H9 (cell line): ENCODE measurements at regions not wholly inside any gene's neighbourhood (a gene's known extent, or its start where the extent isn't known, plus 50 kb on each side); places are given as distances from the start of the nearest gene placed in this dataset.
A peak's percentile ranks its signal among the peaks of the same experiment; 100 is the strongest.

Experiments
- DNase-seq: peaks from one replicate; pipeline ENCODE4 v3.0.0-alpha.2; 2017
- H2AFZ ChIP-seq: one replicate; pipeline ENCODE4 v1.6.1; 2013; ENCODE audit warnings: mild to moderate bottlenecking, low read length, control low read depth, moderate library complexity
- H2AK5ac ChIP-seq: 2 replicates; pipeline ENCODE4 v1.6.1; 2013; ENCODE audit warnings: low read length, control low read depth, mixed read lengths; ENCODE audit not compliant: insufficient read length
- H2BK120ac ChIP-seq: one replicate; pipeline ENCODE4 v1.6.1; 2013; ENCODE audit warnings: low read depth, mild to moderate bottlenecking, low read length, control low read depth, inconsistent platforms; ENCODE audit not compliant: poor library complexity, severe bottlenecking
- H2BK12ac ChIP-seq: 2 replicates; pipeline ENCODE4 v1.6.1; 2013; ENCODE audit warnings: low read length, control low read depth, mixed read lengths, low read depth; ENCODE audit not compliant: insufficient read length
- H2BK15ac ChIP-seq: 2 replicates; pipeline ENCODE4 v1.6.1; 2013; ENCODE audit warnings: low read depth, low read length, control low read depth
- H2BK20ac ChIP-seq: one replicate; pipeline ENCODE4 v1.6.1; 2013; ENCODE audit warnings: low read depth, mild to moderate bottlenecking, low read length, control low read depth, inconsistent platforms; ENCODE audit not compliant: poor library complexity, severe bottlenecking
- H2BK5ac ChIP-seq: 2 replicates; pipeline ENCODE4 v1.6.1; 2013; ENCODE audit warnings: low read length, control low read depth, mixed read lengths; ENCODE audit not compliant: insufficient read length
- H3K14ac ChIP-seq: 2 replicates; pipeline ENCODE4 v1.6.1; 2013; ENCODE audit warnings: low read length, control low read depth; ENCODE audit not compliant: insufficient read depth
- H3K18ac ChIP-seq: 2 replicates; pipeline ENCODE4 v1.6.1; 2013; ENCODE audit warnings: low read depth, mild to moderate bottlenecking, mixed read lengths, low read length, control low read depth; ENCODE audit not compliant: insufficient read length
- H3K23ac ChIP-seq: 2 replicates; pipeline ENCODE4 v1.6.1; 2013; ENCODE audit warnings: low read length, control low read depth, mixed read lengths, low read depth; ENCODE audit not compliant: insufficient read length
- H3K23me2 ChIP-seq: 2 replicates; pipeline ENCODE4 v1.6.1; 2013; ENCODE audit warnings: low read depth, mild to moderate bottlenecking, mixed read lengths, low read length, control low read depth; ENCODE audit not compliant: insufficient read length, poor library complexity, severe bottlenecking
- H3K27ac ChIP-seq: 2 replicates; pipeline ENCODE4 v1.5.1; 2013; ENCODE audit warnings: low read length, control low read depth, mixed read lengths, low read depth; ENCODE audit not compliant: insufficient read length
- H3K27me3 ChIP-seq: 2 replicates; pipeline ENCODE4 v1.6.1; 2013; ENCODE audit warnings: low read length, control low read depth, inconsistent platforms; ENCODE audit not compliant: insufficient read depth
- H3K4ac ChIP-seq: 2 replicates; pipeline ENCODE4 v1.6.1; 2013; ENCODE audit warnings: low read depth, mild to moderate bottlenecking, control low read depth, inconsistent platforms, low read length, moderate library complexity
- H3K4me1 ChIP-seq: 2 replicates; pipeline ENCODE4 v1.6.1; 2013; ENCODE audit warnings: low read length, control low read depth, inconsistent platforms; ENCODE audit not compliant: insufficient read depth
- H3K4me2 ChIP-seq: 2 replicates; pipeline ENCODE4 v1.6.1; 2013; ENCODE audit warnings: low read length, control low read depth, mixed read lengths; ENCODE audit not compliant: insufficient read length, insufficient read depth
- H3K56ac ChIP-seq: 2 replicates; pipeline ENCODE4 v1.6.1; 2013; ENCODE audit warnings: low read depth, mild to moderate bottlenecking, mixed read lengths, low read length, control low read depth; ENCODE audit not compliant: insufficient read length
- H3K79me1 ChIP-seq: 2 replicates; pipeline ENCODE4 v1.6.1; 2013; ENCODE audit warnings: low read depth, mild to moderate bottlenecking, moderate library complexity, low read length, control low read depth, inconsistent platforms; ENCODE audit not compliant: insufficient read depth, poor library complexity, severe bottlenecking
- H3K79me2 ChIP-seq: 2 replicates; pipeline ENCODE4 v1.6.1; 2013; ENCODE audit warnings: low read length, control low read depth, inconsistent platforms; ENCODE audit not compliant: insufficient read depth
- H3K9ac ChIP-seq: 2 replicates; pipeline ENCODE4 v1.6.1; 2013; ENCODE audit warnings: low read length, control low read depth, mixed read lengths; ENCODE audit not compliant: insufficient read length; ENCODE audit errors: extremely low read depth
- H3K9me3 ChIP-seq: one replicate; pipeline ENCODE4 v1.6.1; 2013; ENCODE audit warnings: low read depth, low read length, inconsistent platforms; ENCODE audit not compliant: control insufficient read depth
- H3T11ph ChIP-seq: one replicate; pipeline ENCODE4 v1.6.1; 2013; ENCODE audit warnings: mild to moderate bottlenecking, low read length, control low read depth, inconsistent platforms
- H4K20me1 ChIP-seq: one replicate; pipeline ENCODE4 v1.6.1; 2013; ENCODE audit not compliant: control insufficient read depth, insufficient read length, insufficient read depth
- H4K5ac ChIP-seq: 2 replicates; pipeline ENCODE4 v1.6.1; 2013; ENCODE audit warnings: low read depth, mild to moderate bottlenecking, mixed read lengths, low read length, control low read depth; ENCODE audit not compliant: insufficient read length
- H4K8ac ChIP-seq: replicated peaks from 2 replicates; pipeline ENCODE4 v1.6.1; 2013; ENCODE audit warnings: low read length, control low read depth, mixed read lengths, low read depth; ENCODE audit not compliant: insufficient read length
- H4K91ac ChIP-seq: 2 replicates; pipeline ENCODE4 v1.6.1; 2013; ENCODE audit warnings: low read depth, mild to moderate bottlenecking, moderate library complexity, mixed read lengths, low read length, control low read depth; ENCODE audit not compliant: insufficient read length
- H3K27ac Mint-ChIP-seq, 3 experiments: 2 replicates in 2 of 3; 3 replicates in 1 of 3; pipeline ENCODE4 v1.8.0; 2020 to 2021; ENCODE audit warnings: mixed read lengths in 3 of 3, mild to moderate bottlenecking in 1 of 3, moderate library complexity in 1 of 3
- H3K27me3 Mint-ChIP-seq: 2 replicates; pipeline ENCODE4 v1.8.0; 2021; ENCODE audit warnings: low read depth, mild to moderate bottlenecking, moderate library complexity, mixed read lengths
- H3K36me3 Mint-ChIP-seq, 3 experiments: 2 replicates in 2 of 3; 3 replicates in 1 of 3; pipeline ENCODE4 v1.8.0; 2020 to 2021; ENCODE audit warnings: low read depth in 3 of 3, mixed read lengths in 3 of 3; ENCODE audit not compliant: insufficient read depth in 1 of 3
- H3K4me1 Mint-ChIP-seq, 2 experiments: 2 replicates each; pipeline ENCODE4 v1.8.0; 2020; ENCODE audit warnings: mixed read lengths in 2 of 2
- H3K4me3 Mint-ChIP-seq, 2 experiments: 2 replicates in 1 of 2; 3 replicates in 1 of 2; pipeline ENCODE4 v1.8.0; 2020 to 2021; ENCODE audit warnings: mild to moderate bottlenecking in 2 of 2, mixed read lengths in 2 of 2, moderate library complexity in 1 of 2
- H3K9me3 Mint-ChIP-seq, 2 experiments: 2 replicates in 1 of 2; 3 replicates in 1 of 2; pipeline ENCODE4 v1.8.0; 2020; ENCODE audit warnings: mild to moderate bottlenecking in 2 of 2, mixed read lengths in 2 of 2, moderate library complexity in 1 of 2
- WGBS: extraction: QIAGEN DNeasy Blood & Tissue Kit; methylation state at CpG from one replicate; pipeline ENCODE4 v1.1.7; 2013; ENCODE audit warnings: missing lambda C conversion rate, low lambda C conversion rate, mixed read lengths; ENCODE audit not compliant: insufficient read length; ENCODE audit errors: extremely low coverage; 5-methylcytosine and 5-hydroxymethylcytosine counted together
- TF ChIP-seq, protein P1 (sequence below): fragments of 200-600 bp; sonication (generic); conservative IDR thresholded peaks from 3 replicates; pipeline ENCODE4 v1.8.0; 2021; ENCODE audit warnings: antibody characterized with exemption, mild to moderate bottlenecking

DNA sequence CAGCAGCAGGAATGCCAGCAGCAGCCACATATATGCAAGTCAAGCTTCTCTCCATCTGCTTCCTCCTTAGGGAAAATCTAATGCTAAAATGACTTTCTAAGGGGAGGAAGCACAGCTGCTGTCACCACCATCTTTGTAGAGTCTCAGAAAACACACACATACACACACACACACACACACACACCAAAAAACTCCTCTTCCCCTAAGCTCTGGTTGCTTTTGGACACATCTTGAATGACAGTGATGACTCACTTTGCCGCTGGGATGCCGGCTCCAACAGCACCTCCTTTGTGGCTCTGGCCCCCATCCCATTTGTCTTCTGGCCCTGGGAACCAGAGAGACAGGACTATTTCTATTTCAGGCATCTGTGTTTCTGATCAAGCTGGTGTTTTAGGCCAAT is 124.8 kb upstream of the GOLIM4 start:
- no peak overlapping the region for H4K8ac ChIP-seq
- DNase-seq, result no peak

More for the DNA sequence above, 124.8 kb upstream of the GOLIM4 start:
- Histone ChIP-seq H3K27me3 (no peaks in the 10 kb centered on the region), H2BK12ac (no peak overlapping the region), H3K18ac (no peak overlapping the region), H2BK20ac (no peak overlapping the region), H3K4ac (no peak overlapping the region), H3K9ac (no peak overlapping the region), H3T11ph (no peak overlapping the region), H4K91ac (no peak overlapping the region), H3K56ac (no peak overlapping the region), H2AK5ac (no peak overlapping the region), H4K20me1 (no peaks in the 10 kb centered on the region), H3K4me1 (peaks cover 4% of the 10 kb centered on the region; the same call in 1 of the 2 replicates), H3K4me2 (no peak overlapping the region), H2BK120ac (no peak overlapping the region), H3K9me3 (no peaks in the 10 kb centered on the region), H3K27ac (no peak overlapping the region), H2BK15ac (no peak overlapping the region), H2AFZ (no peak overlapping the region), H3K23ac (no peak overlapping the region), H3K14ac (no peak overlapping the region), H2BK5ac (no peak overlapping the region), H4K5ac (no peak overlapping the region), H3K79me2 (no peaks in the 10 kb centered on the region), H3K23me2 (no peaks in the 10 kb centered on the region), H3K79me1 (no peaks in the 10 kb centered on the region)
- no peak overlapping the region for H3K4me3 Mint-ChIP-seq
- TF ChIP-seq, protein P1, sequence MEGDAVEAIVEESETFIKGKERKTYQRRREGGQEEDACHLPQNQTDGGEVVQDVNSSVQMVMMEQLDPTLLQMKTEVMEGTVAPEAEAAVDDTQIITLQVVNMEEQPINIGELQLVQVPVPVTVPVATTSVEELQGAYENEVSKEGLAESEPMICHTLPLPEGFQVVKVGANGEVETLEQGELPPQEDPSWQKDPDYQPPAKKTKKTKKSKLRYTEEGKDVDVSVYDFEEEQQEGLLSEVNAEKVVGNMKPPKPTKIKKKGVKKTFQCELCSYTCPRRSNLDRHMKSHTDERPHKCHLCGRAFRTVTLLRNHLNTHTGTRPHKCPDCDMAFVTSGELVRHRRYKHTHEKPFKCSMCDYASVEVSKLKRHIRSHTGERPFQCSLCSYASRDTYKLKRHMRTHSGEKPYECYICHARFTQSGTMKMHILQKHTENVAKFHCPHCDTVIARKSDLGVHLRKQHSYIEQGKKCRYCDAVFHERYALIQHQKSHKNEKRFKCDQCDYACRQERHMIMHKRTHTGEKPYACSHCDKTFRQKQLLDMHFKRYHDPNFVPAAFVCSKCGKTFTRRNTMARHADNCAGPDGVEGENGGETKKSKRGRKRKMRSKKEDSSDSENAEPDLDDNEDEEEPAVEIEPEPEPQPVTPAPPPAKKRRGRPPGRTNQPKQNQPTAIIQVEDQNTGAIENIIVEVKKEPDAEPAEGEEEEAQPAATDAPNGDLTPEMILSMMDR, result no peak
- peak overlapping the region in 1 of 3 experiments; percentile 33; a peak in 1 of 7 replicates for H3K27ac Mint-ChIP-seq
- no peaks in the 10 kb centered on the region for H3K27me3 Mint-ChIP-seq
- WGBS, result no CpG with 5 or more reads among the region's 2 CpGs
- H3K36me3 Mint-ChIP-seq, result peaks cover 0 to 4% (median 0%) of the 10 kb centered on the region in 3 experiments; a peak in 1 of 7 replicates
- peaks cover 20 to 25% of the 10 kb centered on the region in 2 experiments for H3K4me1 Mint-ChIP-seq
- no peaks in the 10 kb centered on the region; a peak in 1 of 5 replicates for H3K9me3 Mint-ChIP-seq
